ENCODE measurements at regions not wholly inside any gene's neighbourhood (a gene's known extent, or its start where the extent isn't known, plus 50 kb on each side); places are given as distances from the start of the nearest gene placed in this dataset.
"Not testable (repeated sequence)": the region's sequence is repeated elsewhere in the genome, so short reads cannot be mapped to it uniquely, and the experiment has no call there.

DNA sequence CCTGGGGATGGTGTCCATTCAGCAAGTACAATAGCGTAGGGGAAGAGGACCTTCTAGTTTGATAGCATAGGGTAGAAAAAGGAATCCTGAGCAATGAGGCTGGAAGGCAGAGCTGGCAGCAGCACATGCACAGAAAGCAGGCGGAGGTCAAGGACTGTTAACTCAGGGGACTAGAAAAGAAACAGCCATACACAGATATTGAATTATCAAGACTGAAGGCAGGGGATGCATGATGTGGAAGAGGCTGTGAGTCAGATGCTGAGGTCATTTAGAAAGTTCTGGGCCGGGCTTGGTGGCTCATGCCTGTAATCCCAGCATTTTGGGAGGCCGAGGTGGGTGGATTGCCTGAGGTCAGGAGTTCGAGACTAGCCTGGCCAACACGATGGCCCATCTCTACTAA, 65.6 kb downstream of the OPTC start:
- no peak for DNase-seq

DNA sequence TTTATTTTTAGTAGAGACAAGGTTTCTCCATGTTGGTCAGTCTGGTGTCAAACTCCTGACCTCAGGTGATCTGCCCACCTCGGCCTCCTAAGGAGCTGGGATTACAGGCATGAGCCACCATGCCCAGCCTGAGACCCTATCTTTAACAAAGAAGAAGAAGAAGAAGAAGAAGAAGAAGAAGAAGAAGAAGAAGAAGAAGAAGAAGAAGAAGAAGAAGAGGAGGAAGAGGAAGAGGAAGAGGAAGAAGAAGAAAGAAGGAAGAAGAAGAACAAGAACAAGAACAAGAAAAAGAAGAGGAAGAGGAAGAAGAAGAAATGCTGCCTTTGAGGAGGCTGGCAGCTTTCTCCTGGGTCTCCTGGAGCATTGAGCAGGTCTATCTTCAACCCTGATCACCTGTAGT, 64.9 kb upstream of the ATP2B4 start:
- not testable (repeated sequence) for DNase-seq

DNA sequence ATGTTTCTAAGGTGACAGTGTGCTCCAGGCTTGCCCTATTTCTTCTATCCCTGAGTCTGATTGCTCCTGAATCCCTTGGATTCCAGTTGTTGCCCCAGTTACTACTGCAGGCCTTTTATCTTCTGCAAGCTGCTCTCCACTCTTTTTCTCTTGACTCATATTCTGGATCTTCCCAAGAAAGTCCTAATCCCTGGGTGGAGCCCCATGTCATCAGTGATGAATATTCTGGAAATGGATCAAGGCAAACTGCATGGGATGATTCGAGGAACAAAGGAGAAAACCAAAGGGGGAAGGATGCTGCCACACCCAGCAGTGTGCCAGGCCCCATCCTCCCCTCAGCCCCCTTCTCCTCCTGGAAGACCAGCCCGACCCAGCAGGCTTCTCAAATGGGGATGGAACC, 63.3 kb upstream of the ATP2B4 start:
- DNase-seq: no peak

DNA sequence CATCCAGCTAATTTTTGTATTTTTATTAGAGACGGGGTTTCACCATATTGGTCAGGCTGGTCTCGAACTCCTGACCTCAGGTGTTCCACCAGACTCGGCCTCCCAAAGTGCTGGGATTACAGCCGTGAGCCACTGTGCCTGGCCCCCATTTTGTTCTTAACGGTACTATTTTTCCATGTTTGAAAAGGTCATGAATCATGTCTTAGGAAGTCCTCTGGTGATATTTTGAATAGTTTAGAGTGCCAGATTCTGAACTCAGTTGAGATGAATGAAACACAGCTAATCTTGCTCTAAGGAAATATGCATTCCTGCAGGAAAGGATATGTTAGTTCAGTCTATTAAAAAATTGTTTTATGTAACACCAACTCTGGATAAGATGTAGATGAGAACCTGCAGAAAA, 62.6 kb upstream of the ATP2B4 start:
- no peak for DNase-seq

DNA sequence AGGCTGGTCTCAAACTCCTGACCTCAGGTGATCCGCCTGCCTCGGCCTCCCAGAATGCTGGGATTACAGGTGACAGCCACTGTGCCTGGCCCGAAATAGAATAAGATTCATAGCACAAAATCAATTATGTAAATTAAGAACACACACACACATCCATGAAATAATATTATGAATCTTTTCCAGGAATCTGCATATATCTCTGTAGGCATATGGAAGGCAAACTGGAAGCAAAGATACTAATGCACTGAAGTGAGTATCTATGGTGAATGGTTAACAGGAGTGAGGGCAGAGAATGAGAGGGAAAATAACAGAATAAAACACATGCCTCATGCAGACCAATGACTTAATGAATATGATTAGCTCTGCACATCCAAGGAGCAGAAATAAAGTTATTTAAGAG, 61.6 kb upstream of the ATP2B4 start:
- DNase-seq: no peak

DNA sequence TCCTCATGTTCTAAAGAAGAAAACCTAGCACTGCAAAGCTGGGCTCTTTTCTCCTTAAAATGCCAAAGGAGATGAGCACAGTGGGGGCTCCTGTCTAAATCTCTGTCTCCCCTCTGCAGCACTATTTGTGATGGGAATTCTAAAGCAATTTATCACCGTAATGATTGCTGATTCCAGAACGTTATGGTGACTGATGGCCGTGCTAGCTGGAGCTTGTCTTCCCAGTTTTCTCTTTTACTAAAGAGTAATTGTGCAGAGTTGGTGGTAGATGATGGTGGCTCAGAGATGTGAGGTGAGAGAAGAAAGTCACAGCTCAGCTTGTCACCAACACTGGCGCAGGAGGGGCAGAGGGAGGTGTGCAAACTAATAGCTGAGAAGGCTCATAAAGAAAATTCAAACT, 60.7 kb upstream of the ATP2B4 start:
- no peak for DNase-seq

DNA sequence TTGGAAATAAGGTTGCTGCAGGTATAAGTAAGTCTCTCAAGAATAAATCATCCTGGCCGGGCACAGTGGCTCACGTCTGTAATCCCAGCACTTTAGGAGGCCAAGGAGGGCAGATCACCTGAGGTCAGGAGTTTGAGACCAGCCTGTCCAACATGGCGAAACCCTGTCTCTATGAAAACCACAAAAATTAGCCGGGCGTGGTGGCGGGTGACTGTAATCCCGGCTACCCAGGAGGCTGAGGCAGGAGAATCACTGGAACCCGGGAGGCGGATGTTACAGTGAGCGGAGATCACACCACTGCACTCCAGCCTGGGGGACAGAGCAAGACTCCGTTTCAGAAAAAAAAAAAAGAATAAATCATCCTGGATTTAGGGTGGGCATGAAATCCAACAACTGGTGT, 59.7 kb upstream of the ATP2B4 start:
- DNase-seq: not testable (repeated sequence)

DNA sequence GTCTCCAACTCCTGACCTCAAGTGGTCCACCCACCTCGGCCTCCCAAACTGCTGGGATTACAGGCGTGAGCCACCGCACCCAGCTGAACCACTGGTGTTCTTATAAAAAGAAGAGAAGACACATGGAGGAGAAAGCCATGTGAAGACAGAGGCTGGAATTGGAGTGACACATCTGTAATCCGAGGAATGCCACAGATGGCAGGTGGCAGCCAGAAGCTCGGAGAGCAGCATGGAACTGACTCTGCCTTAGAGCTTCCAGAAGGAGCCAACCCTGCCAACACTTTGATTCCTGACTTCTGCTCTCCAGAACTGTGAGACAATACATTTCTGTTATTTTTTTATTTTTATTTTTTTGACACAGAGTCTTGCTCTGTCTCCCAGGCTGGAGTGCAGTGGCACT, 59.0 kb upstream of the ATP2B4 start:
- DNase-seq: no peak

DNA sequence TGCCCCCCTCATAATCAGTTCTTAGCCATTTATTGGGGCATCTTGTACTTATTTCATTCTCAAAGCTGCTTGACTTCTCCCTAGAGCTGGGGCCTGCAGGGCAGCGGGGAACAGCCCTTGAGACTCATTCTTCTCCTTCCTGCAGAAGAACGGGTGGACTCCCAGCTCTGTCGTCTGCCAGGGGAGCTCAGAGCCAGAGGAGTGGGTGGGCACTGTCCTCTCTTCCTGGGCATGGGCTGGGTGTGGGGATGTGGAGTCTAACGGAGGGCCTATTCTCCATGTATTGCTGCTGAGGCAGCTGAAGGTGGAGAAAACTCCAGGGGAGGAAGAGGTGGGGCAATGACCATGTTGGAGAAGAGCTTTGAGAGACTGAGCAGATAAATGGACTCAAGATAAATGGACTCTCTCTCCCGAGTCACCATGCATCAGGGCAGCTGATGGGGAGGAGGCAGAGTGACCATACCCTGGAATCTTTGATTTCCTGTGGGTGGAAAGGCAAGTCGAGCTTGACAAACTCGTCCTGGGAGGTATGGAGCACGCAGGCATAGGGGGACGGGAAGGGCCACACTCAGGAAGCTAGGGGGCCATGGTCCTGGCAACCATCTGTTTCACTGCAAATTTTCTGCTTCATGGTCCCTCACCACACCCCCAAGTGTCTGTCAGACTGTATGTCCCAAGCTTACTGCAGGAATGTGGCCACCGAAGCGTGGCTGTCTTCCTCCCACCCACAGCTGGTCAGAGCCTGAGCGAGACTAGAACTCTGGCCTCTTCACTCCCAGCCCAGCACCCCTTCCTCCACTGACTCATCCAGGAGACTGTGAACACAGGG, 56.9 kb upstream of the ATP2B4 start:
- DNase-seq: no peak

DNA sequence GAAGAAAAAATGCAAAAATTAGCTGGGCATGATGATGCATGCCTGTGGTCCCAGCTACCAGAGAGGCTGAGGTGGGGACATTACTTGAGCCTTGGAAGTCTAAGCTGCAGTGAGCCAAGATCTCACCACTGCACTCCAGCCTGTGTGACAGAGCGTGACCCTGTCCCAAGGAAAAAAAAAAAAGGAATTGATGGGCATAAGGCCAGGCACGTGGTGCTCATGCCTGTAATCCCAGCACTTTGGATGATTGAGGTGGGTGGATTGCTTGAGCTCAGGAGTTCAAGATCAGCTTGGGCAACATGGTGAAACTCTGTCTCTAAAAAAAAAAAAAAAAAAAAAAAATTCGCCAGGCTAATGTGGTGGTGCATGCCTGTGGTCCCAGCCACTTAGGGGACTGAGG, 55.8 kb upstream of the ATP2B4 start:
- DNase-seq: no peak

DNA sequence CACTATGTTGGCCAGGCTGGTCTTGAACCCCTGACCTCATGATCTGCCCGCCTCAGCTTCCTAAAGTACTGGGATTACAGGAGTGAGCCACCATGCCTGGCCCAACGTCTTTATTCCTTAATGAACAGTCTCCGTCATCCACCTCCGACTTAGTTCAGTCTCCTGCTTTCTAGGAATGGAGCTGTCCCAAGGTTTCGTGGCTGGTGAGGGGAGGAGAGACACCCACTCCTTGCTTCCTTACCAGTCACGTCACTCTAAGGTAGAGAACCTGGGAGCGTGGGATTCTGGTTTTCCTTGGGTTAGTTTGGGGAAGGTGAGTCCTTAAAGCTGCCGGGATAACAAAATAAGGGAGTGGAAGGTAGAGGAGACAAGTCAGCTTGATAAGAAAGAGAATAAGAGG, 55.0 kb upstream of the ATP2B4 start:
- DNase-seq: no peak

DNA sequence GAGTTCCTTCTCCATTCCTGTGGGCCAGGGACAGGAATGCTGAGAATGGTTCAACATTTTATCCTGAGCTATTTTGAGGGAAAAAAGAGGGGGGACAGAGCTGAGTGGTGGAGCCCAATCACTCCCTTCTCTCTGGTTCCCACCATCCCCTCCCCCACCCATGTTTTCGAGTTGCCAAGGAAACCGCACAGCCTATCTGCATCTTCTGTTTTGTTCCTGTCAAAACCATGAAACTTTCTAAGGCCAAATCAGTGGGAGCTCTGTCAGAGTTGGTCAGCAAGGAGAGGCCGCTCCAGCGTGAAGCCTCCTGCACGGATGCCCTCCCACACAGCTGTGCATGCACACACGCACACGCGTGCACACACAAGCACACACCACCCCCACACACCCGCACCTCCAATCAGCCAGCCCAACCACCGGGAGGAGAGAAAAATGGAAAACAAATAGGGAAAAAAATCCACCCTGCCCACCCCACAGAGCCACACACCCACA, 54.5 kb upstream of the ATP2B4 start:
- DNase-seq: peak; percentile 94

DNA sequence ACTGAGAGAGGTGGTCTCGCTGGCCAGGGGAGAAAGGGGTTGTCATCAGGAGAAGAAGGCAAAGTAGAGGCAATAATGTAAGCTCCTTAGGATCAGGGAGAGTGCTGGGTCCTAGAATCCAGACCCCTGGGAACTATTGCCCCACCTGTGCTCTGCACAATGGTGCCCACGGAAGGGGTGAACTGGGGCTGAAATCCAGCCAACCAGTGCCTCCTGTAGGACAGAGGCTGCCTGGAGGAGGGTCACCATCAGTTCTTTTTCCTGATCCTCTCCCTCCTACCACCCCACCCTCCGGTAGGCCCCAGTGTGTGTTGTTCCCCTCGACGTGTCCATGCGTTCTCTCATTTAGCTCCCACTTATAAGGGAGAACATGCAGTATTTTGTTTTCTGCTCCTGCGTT, 52.9 kb upstream of the ATP2B4 start:
- DNase-seq: no peak
